ENCODE measurements at regions not wholly inside any gene's neighbourhood (a gene's known extent, or its start where the extent isn't known, plus 50 kb on each side); places are given as distances from the start of the nearest gene placed in this dataset.
"Not testable (repeated sequence)": the region's sequence is repeated elsewhere in the genome, so short reads cannot be mapped to it uniquely, and the experiment has no call there.

- H3K27ac ChIP-seq, result no peak overlapping the region
- no peak for DNase-seq (ENCODE audit: low read depth, low spot score)
Measured at GRCh38 chr2:363824-364470, 76.1 kb upstream of the ALKAL2 start.

- DNase-seq (ENCODE audit: low read depth, low spot score), result no peak
- no peak overlapping the region for H3K27ac ChIP-seq
Measured at GRCh38 chr2:362924-363323, 75.0 kb upstream of the ALKAL2 start.

GRCh38 chr2:360124-360523 is 72.2 kb upstream of the ALKAL2 start:
- H3K27ac ChIP-seq, result no peak overlapping the region
- DNase-seq (ENCODE audit: low read depth, low spot score), result no peak

- no peak for DNase-seq (ENCODE audit: low read depth, low spot score)
- H3K27ac ChIP-seq, result no peak overlapping the region
Measured at GRCh38 chr2:359047-359446, 71.2 kb upstream of the ALKAL2 start.

GRCh38 chr2:357811-358210 is 69.9 kb upstream of the ALKAL2 start:
- DNase-seq (ENCODE audit: low read depth, low spot score), result no peak
- no peak overlapping the region for H3K27ac ChIP-seq

GRCh38 chr2:356304-356703 is 68.4 kb upstream of the ALKAL2 start:
- not testable (repeated sequence) for H3K27ac ChIP-seq; DNase-seq (ENCODE audit: low read depth, low spot score)

GRCh38 chr2:355773-356172 is 67.9 kb upstream of the ALKAL2 start:
- DNase-seq (ENCODE audit: low read depth, low spot score), result no peak
- no peak overlapping the region for H3K27ac ChIP-seq

GRCh38 chr2:352696-353095 is 64.8 kb upstream of the ALKAL2 start:
- H3K27ac ChIP-seq, result no peak overlapping the region
- DNase-seq (ENCODE audit: low read depth, low spot score), result no peak

GRCh38 chr2:349390-349789 is 61.5 kb upstream of the ALKAL2 start:
- no peak for DNase-seq (ENCODE audit: low read depth, low spot score)
- H3K27ac ChIP-seq, result no peak overlapping the region

GRCh38 chr2:348361-348916 is 60.5 kb upstream of the ALKAL2 start:
- no peak for DNase-seq (ENCODE audit: low read depth, low spot score)
- H3K27ac ChIP-seq, result no peak overlapping the region

GRCh38 chr2:344811-345210 is 56.9 kb upstream of the ALKAL2 start:
- no peak overlapping the region for H3K27ac ChIP-seq
- DNase-seq (ENCODE audit: low read depth, low spot score), result no peak

GRCh38 chr2:343355-343754 is 55.5 kb upstream of the ALKAL2 start:
- DNase-seq (ENCODE audit: low read depth, low spot score), result no peak
- no peak overlapping the region for H3K27ac ChIP-seq

- H3K27ac ChIP-seq, result no peak overlapping the region
- DNase-seq (ENCODE audit: low read depth, low spot score), result no peak
Measured at GRCh38 chr2:341912-342311, 54.0 kb upstream of the ALKAL2 start.

- no peak for DNase-seq (ENCODE audit: low read depth, low spot score)
- H3K27ac ChIP-seq, result no peak overlapping the region
Measured at GRCh38 chr2:341017-341542, 53.2 kb upstream of the ALKAL2 start.
